ENCODE measurements at regions not wholly inside any gene's neighbourhood (a gene's known extent, or its start where the extent isn't known, plus 50 kb on each side); places are given as distances from the start of the nearest gene placed in this dataset.
A peak's percentile ranks its signal among the peaks of the same experiment; 100 is the strongest.

- no peak for ATAC-seq
- TF ChIP-seq CREB5 (CRISPR knock-in tag; IDR thresholded peaks at IDR 0.05; ENCODE audit: low read depth) (no peak), PATZ1 (CRISPR knock-in tag; IDR thresholded peaks at IDR 0.05; ENCODE audit: borderline replicate concordance) (no peak), TCF4 (CRISPR knock-in tag; IDR thresholded peaks at IDR 0.05; ENCODE audit: borderline replicate concordance) (no peak), ESRRG (CRISPR knock-in tag; IDR thresholded peaks at IDR 0.05) (no peak), RARB (CRISPR knock-in tag; IDR thresholded peaks at IDR 0.05) (no peak), ZNF70 (CRISPR knock-in tag; IDR thresholded peaks at IDR 0.05) (no peak), GLIS3 (CRISPR knock-in tag; IDR thresholded peaks at IDR 0.05) (no peak), ZNF8 (CRISPR knock-in tag; IDR thresholded peaks at IDR 0.05) (no peak)
Observed at GRCh38 chr11:19656140-19656541, 56.5 kb upstream of the NAV2 start.

- TF ChIP-seq PPARA (CRISPR knock-in tag; IDR thresholded peaks at IDR 0.05; ENCODE audit: borderline replicate concordance) (no peak), POU6F1 (CRISPR knock-in tag; IDR thresholded peaks at IDR 0.05; ENCODE audit: borderline replicate concordance, low read depth) (0 out of 2 replicates have a peak, but pooled peaks have one; percentile 33), TOX (CRISPR knock-in tag; IDR thresholded peaks at IDR 0.05; ENCODE audit: borderline replicate concordance) (peak; percentile 76), ZNF565 (CRISPR knock-in tag; conservative IDR thresholded peaks at IDR 0.05; ENCODE audit: low read depth) (no peak), ISL1 (CRISPR knock-in tag; IDR thresholded peaks at IDR 0.05) (peak; percentile 42)
- ATAC-seq, result peak; percentile 92
Observed at GRCh38 chr11:19652623-19653375, 59.8 kb upstream of the NAV2 start.

- ATAC-seq, result peak; percentile 57
- TF ChIP-seq BACH2 (CRISPR knock-in tag; IDR thresholded peaks at IDR 0.05; ENCODE audit: borderline replicate concordance) (no peak), SNAI2 (CRISPR knock-in tag; IDR thresholded peaks at IDR 0.05) (0 out of 2 replicates have a peak, but pooled peaks have one; percentile 55), ZC3H10 (CRISPR knock-in tag; IDR thresholded peaks at IDR 0.05) (0 out of 2 replicates have a peak, but pooled peaks have one; percentile 4), ISL1 (CRISPR knock-in tag; IDR thresholded peaks at IDR 0.05) (peak; percentile 75), CSDC2 (CRISPR knock-in tag; IDR thresholded peaks at IDR 0.05) (no peak), ZNF8 (CRISPR knock-in tag; IDR thresholded peaks at IDR 0.05) (no peak), GLIS3 (CRISPR knock-in tag; IDR thresholded peaks at IDR 0.05) (no peak), RARB (CRISPR knock-in tag; IDR thresholded peaks at IDR 0.05) (no peak), CREB5 (CRISPR knock-in tag; IDR thresholded peaks at IDR 0.05; ENCODE audit: low read depth) (peak; percentile 36; the same call in 1 of the 2 replicates), POU6F1 (CRISPR knock-in tag; IDR thresholded peaks at IDR 0.05; ENCODE audit: borderline replicate concordance, low read depth) (no peak), TSHZ2 (CRISPR knock-in tag; IDR thresholded peaks at IDR 0.05) (no peak), OSR1 (CRISPR knock-in tag; IDR thresholded peaks at IDR 0.05) (no peak), ARNTL (CRISPR knock-in tag; IDR thresholded peaks at IDR 0.05; ENCODE audit: borderline replicate concordance, low read depth) (no peak), TOX (CRISPR knock-in tag; IDR thresholded peaks at IDR 0.05; ENCODE audit: borderline replicate concordance) (no peak), TCF4 (CRISPR knock-in tag; IDR thresholded peaks at IDR 0.05; ENCODE audit: borderline replicate concordance) (no peak), CSRNP3 (CRISPR knock-in tag; IDR thresholded peaks at IDR 0.05) (no peak), ZNF70 (CRISPR knock-in tag; IDR thresholded peaks at IDR 0.05) (no peak), ZFP30 (CRISPR knock-in tag; IDR thresholded peaks at IDR 0.05) (no peak), PPARA (CRISPR knock-in tag; IDR thresholded peaks at IDR 0.05; ENCODE audit: borderline replicate concordance) (no peak)
Observed at GRCh38 chr11:19651653-19652052, 61.0 kb upstream of the NAV2 start.
